Thyroid gland (tissue), 4 donors: ENCODE measurements at regions not wholly inside any gene's neighbourhood (a gene's known extent, or its start where the extent isn't known, plus 50 kb on each side); places are given as distances from the start of the nearest gene placed in this dataset.

Experiments
- DNase-seq, 2 donors: peaks; one replicate each; pipeline ENCODE4 v3.0.0-alpha.2; 2019
- H3K27ac ChIP-seq, 3 donors: fragments of 200-600 bp; sonication (generic); 1 replicate in 2 of 3; 2 replicates in 1 of 3; pipeline ENCODE4 v1.5.1; 2016 to 2019; ENCODE audit warnings: mild to moderate bottlenecking in 1 of 3, moderate library complexity in 1 of 3
- H3K27me3 ChIP-seq: fragments of 200-600 bp; sonication (generic); one replicate; pipeline ENCODE4 v1.5.1; 2019
- H3K36me3 ChIP-seq, 2 donors: fragments of 200-600 bp; sonication (generic); one replicate each; pipeline ENCODE4 v1.5.1; 2016 to 2019
- H3K4me1 ChIP-seq, 2 donors: fragments of 200-600 bp; sonication (generic); one replicate each; pipeline ENCODE4 v1.5.1; 2017 to 2019
- H3K4me3 ChIP-seq, 3 donors: fragments of 200-600 bp; sonication (generic); replicated peaks in 1 of 3; 1 replicate in 2 of 3; 2 replicates in 1 of 3; pipeline ENCODE4 v1.5.1; 2016; ENCODE audit warnings: mild to moderate bottlenecking in 1 of 3
- H3K9me3 ChIP-seq: fragments of 200-600 bp; sonication (generic); one replicate; pipeline ENCODE4 v1.5.1; 2017
- POLR2A ChIP-seq, 2 donors: fragments of 450-650 bp; IDR thresholded peaks; one replicate each; pipeline ENCODE4 v1.6.1; 2017; ENCODE audit warnings: antibody characterized with exemption in 2 of 2, mild to moderate bottlenecking in 2 of 2, moderate library complexity in 1 of 2
- WGBS, 2 donors: methylation state at CpG; one replicate each; pipeline ENCODE4 v1.1.5; 2017; 5-methylcytosine and 5-hydroxymethylcytosine counted together
- intact Hi-C: fragments of 100-400 bp; cut with DNase I; formaldehyde crosslinking; loops from one replicate; pipeline ENCODE4 v1.15.1; 2023
- TF ChIP-seq, protein P1 (sequence below), 6 experiments: fragments of 200-600 bp in 3 of 6; fragments of 450-650 bp in 3 of 6; sonication (generic) in 3 of 6; IDR thresholded peaks; one replicate each; pipeline ENCODE4 v1.5.1; 2016 to 2019; ENCODE audit warnings: antibody characterized with exemption in 6 of 6, mild to moderate bottlenecking in 2 of 6, inconsistent platforms in 1 of 6, moderate library complexity in 1 of 6

GRCh38 chr11:112718483-112718882 is 242.7 kb upstream of the NCAM1 start:
- no peak overlapping the region for H3K4me3 ChIP-seq
- 67 to 100% methylated on average over 1 of the region's 1 CpG for WGBS, 2 donors
- TF ChIP-seq, protein P1, sequence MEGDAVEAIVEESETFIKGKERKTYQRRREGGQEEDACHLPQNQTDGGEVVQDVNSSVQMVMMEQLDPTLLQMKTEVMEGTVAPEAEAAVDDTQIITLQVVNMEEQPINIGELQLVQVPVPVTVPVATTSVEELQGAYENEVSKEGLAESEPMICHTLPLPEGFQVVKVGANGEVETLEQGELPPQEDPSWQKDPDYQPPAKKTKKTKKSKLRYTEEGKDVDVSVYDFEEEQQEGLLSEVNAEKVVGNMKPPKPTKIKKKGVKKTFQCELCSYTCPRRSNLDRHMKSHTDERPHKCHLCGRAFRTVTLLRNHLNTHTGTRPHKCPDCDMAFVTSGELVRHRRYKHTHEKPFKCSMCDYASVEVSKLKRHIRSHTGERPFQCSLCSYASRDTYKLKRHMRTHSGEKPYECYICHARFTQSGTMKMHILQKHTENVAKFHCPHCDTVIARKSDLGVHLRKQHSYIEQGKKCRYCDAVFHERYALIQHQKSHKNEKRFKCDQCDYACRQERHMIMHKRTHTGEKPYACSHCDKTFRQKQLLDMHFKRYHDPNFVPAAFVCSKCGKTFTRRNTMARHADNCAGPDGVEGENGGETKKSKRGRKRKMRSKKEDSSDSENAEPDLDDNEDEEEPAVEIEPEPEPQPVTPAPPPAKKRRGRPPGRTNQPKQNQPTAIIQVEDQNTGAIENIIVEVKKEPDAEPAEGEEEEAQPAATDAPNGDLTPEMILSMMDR (IDR thresholded peaks at IDR 0.05) = no peak
- no peak for TF ChIP-seq POLR2A (IDR thresholded peaks at IDR 0.05)
- H3K27me3 ChIP-seq = no peaks in the 10 kb centered on the region
- intact Hi-C loops = no loop called here
- no peaks in the 10 kb centered on the region for H3K4me1 ChIP-seq
- H3K27ac ChIP-seq = no peak overlapping the region
- DNase-seq = no peak
- H3K9me3 ChIP-seq = no peaks in the 10 kb centered on the region
- H3K36me3 ChIP-seq = no peaks in the 10 kb centered on the region

- H3K36me3 ChIP-seq = no peaks in the 10 kb centered on the region
- no peaks in the 10 kb centered on the region for H3K27me3 ChIP-seq
- no peak for DNase-seq
- H3K4me3 ChIP-seq = no peak overlapping the region
- H3K27ac ChIP-seq = no peak overlapping the region
- no peaks in the 10 kb centered on the region for H3K9me3 ChIP-seq
- WGBS, 2 donors = 88% methylated on average over 11 of the region's 11 CpGs
- intact Hi-C loops = no loop called here
- no peaks in the 10 kb centered on the region for H3K4me1 ChIP-seq
- no peak for TF ChIP-seq POLR2A (IDR thresholded peaks at IDR 0.05)
- TF ChIP-seq, protein P1 (IDR thresholded peaks at IDR 0.05) = no peak
These were observed 241.3 kb upstream of the NCAM1 start for GRCh38 chr11:112719736-112720525.

DNA sequence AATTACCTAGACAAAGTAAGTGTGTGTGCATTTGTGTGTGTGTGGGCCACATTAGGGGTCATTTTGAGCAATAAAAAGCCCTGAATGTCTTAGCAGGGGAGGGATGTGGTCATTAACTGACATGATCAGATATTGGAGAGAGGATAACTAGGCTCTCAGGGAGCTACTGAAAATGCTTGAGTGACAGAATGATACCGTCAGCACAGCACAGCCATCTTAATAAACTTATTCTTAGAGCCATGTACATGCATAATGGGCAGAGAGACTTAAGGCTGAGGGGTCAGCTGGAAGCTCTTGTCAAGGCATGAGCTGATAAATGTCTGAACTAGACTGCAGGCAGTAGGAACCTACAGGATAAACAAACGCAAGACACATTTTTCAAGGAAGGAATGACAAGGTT is 239.1 kb upstream of the NCAM1 start:
- 82 to 88% methylated on average over 2 of the region's 2 CpGs for WGBS, 2 donors
- Histone ChIP-seq H3K4me1 (no peaks in the 10 kb centered on the region), H3K27me3 (no peaks in the 10 kb centered on the region), H3K4me3 (no peak overlapping the region), H3K9me3 (no peaks in the 10 kb centered on the region), H3K27ac (no peak overlapping the region), H3K36me3 (no peaks in the 10 kb centered on the region)
- DNase-seq = no peak
- TF ChIP-seq, protein P1 (IDR thresholded peaks at IDR 0.05) = no peak
- no peak for TF ChIP-seq POLR2A (IDR thresholded peaks at IDR 0.05)
- intact Hi-C loops = no loop called here

GRCh38 chr11:112722876-112723275 is 238.3 kb upstream of the NCAM1 start:
- intact Hi-C loops = no loop called here

More at GRCh38 chr11:112722876-112723275, 238.3 kb upstream of the NCAM1 start:
- TF ChIP-seq POLR2A (IDR thresholded peaks at IDR 0.05) = no peak
- TF ChIP-seq, protein P1 (IDR thresholded peaks at IDR 0.05) = no peak
- no peak overlapping the region for H3K4me3 ChIP-seq
- no peak for DNase-seq
- no peaks in the 10 kb centered on the region for H3K36me3 ChIP-seq
- WGBS, 2 donors = 65 to 72% methylated on average over 4 of the region's 4 CpGs
- no peaks in the 10 kb centered on the region for H3K27me3 ChIP-seq
- H3K4me1 ChIP-seq = no peaks in the 10 kb centered on the region
- H3K27ac ChIP-seq = no peak overlapping the region
- no peaks in the 10 kb centered on the region for H3K9me3 ChIP-seq
